Erythroblast (primary cell): ENCODE measurements at regions not wholly inside any gene's neighbourhood (a gene's known extent, or its start where the extent isn't known, plus 50 kb on each side); places are given as distances from the start of the nearest gene placed in this dataset.

Experiments used
- GATA1 ChIP-seq: IDR thresholded peaks from 2 replicates; pipeline ENCODE4 v1.6.1; 2011; ENCODE audit warnings: low read depth, mild to moderate bottlenecking, control low read depth, low read length, moderate library complexity
- POLR2A ChIP-seq: IDR thresholded peaks from 2 replicates; pipeline ENCODE4 v1.6.1; 2011; ENCODE audit warnings: mild to moderate bottlenecking, low read length

DNA sequence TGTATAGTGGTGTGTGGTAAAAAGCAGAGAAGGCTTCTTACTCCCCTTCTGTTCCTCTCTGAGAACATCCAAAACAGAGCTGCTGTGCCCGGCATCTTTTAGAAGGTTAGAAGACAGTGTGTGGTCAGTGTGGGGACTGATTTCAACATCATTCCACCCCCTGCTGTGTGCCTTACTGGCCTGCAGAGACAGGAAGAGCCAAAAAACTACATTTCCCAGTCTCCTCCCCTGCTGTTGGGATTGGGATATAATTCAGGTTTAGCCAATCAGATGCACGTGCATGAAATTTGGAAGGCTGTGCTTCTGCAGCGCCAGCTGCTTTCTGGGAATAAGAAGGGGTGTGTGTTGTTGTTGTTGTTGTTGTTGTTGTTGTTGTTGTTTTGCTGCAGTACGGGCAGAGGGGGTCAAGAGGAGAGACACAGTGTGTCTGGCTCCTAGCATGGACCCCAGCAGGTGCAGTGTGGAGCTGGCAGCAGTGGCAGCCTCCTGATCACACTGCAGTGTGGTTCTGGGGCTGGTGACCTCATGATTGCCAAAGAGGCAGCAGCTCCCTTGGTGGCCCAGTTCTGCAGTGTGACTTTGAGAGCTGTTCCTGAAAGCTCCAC, 74.7 kb downstream of the MRPL14 start:
- TF ChIP-seq POLR2A: no peak
- no peak for TF ChIP-seq GATA1
